Stomach (tissue), 8 donors: ENCODE measurements at regions not wholly inside any gene's neighbourhood (a gene's known extent, or its start where the extent isn't known, plus 50 kb on each side); places are given as distances from the start of the nearest gene placed in this dataset.

ENCODE experiments used
- DNase-seq, 2 donors: peaks; one replicate each; pipeline versions ENCODE4 v3.0.0 to v3.0.0-alpha.2; 2013 to 2019
- H3K27ac ChIP-seq, 5 donors: fragments of 200-600 bp in 4 of 5; sonication (generic) in 4 of 5; one replicate each; pipeline ENCODE4 v1.5.1; 2013 to 2019; ENCODE audit warnings: mild to moderate bottlenecking in 1 of 5, moderate library complexity in 1 of 5
- H3K27me3 ChIP-seq, 3 donors: fragments of 200-600 bp; sonication (generic); one replicate each; pipeline ENCODE4 v1.5.1; 2017 to 2019; ENCODE audit warnings: mixed run types in 1 of 3
- H3K36me3 ChIP-seq, 4 donors: fragments of 200-600 bp; sonication (generic); 1 replicate in 3 of 4; 2 replicates in 1 of 4; pipeline ENCODE4 v1.5.1; 2016 to 2019
- H3K4me1 ChIP-seq, 4 donors: fragments of 200-600 bp; sonication (generic); one replicate each; pipeline ENCODE4 v1.5.1; 2016 to 2019
- H3K4me3 ChIP-seq, 4 donors: fragments of 200-600 bp; sonication (generic) in 3 of 4; one replicate each; pipeline ENCODE4 v1.5.1; 2016 to 2019; ENCODE audit warnings: mild to moderate bottlenecking in 1 of 4
- H3K9me3 ChIP-seq, 4 donors: fragments of 200-600 bp; sonication (generic); one replicate each; pipeline ENCODE4 v1.5.1; 2016 to 2019
- EP300 ChIP-seq: sonication (generic); formaldehyde crosslinking; IDR thresholded peaks from one replicate; pipeline ENCODE4 v1.6.1; 2017; ENCODE audit warnings: antibody characterized with exemption
- POLR2A ChIP-seq, 4 donors: fragments of 450-650 bp; IDR thresholded peaks; one replicate each; pipeline ENCODE4 v1.6.1; 2016; ENCODE audit warnings: antibody characterized with exemption in 4 of 4, control low read depth in 2 of 4, mild to moderate bottlenecking in 1 of 4, moderate library complexity in 1 of 4
- POLR2AphosphoS5 ChIP-seq, 3 donors: sonication (generic); formaldehyde crosslinking; IDR thresholded peaks; one replicate each; pipeline ENCODE4 v1.6.1; 2016; ENCODE audit warnings: antibody characterized with exemption in 3 of 3
- WGBS, 5 donors: extraction: QIAGEN DNeasy Blood & Tissue Kit in 3 of 5; methylation state at CpG; one replicate each; pipeline versions ENCODE4 v1.1.5 to v1.1.7; 2013 to 2018; 5-methylcytosine and 5-hydroxymethylcytosine counted together
- intact Hi-C: fragments of 100-400 bp; cut with DNase I; formaldehyde crosslinking; loops from one replicate; pipeline ENCODE4 v1.15.1; 2023; ENCODE audit warnings: low total_unique reads
- TF ChIP-seq, protein P1 (sequence below), 7 experiments: fragments of 450-650 bp in 4 of 7; fragments of 200-600 bp in 3 of 7; sonication (generic) in 3 of 7; IDR thresholded peaks; one replicate each; pipeline ENCODE4 v1.5.1; 2016 to 2019; ENCODE audit warnings: antibody characterized with exemption in 7 of 7, control low read depth in 2 of 7, mild to moderate bottlenecking in 1 of 7
- donor health status: healthy with polysubstance abuse.
- donor health status: Bipolar disorder and iron deficiency.
- donor health status: healthy.

DNA sequence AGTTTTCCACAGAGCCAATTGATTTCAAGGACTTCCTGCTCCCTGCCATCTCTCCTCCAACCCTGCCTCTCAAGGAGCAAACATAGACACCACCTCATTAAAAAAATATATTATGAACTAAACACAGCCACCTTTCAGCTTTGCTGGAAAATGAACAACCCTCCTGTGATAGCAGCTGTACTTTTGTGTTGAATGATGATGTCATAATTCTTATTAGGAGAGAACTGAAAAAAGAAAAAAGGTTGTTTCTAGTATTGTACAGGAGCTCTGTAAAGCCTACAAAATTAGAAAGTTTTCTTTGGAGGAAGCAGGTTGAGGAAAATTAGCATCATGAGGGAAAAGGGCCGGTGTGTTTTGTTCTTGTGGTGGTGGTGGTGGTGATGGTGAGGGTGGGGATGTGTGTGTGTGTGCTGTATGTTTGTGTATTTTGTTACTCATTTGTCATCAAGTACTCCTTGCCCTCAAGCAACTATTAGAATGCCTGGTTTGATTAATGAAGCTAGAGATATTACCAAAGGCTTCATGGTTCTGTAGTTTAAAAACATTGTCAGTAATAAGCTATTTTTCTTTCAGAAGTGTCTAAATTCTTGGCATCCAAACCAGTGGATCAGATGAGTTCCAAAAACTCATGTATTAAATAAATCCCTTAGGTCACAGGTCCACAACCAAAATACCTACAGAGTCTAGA lies 405.9 kb downstream of the TLE4 start:
- H3K27ac ChIP-seq, result no peak overlapping the region
- intact Hi-C loops, result no loop called here
- TF ChIP-seq POLR2AphosphoS5 (IDR thresholded peaks at IDR 0.05) (no peak), EP300 (no peak), POLR2A (IDR thresholded peaks at IDR 0.05) (no peak)
- TF ChIP-seq, protein P1, sequence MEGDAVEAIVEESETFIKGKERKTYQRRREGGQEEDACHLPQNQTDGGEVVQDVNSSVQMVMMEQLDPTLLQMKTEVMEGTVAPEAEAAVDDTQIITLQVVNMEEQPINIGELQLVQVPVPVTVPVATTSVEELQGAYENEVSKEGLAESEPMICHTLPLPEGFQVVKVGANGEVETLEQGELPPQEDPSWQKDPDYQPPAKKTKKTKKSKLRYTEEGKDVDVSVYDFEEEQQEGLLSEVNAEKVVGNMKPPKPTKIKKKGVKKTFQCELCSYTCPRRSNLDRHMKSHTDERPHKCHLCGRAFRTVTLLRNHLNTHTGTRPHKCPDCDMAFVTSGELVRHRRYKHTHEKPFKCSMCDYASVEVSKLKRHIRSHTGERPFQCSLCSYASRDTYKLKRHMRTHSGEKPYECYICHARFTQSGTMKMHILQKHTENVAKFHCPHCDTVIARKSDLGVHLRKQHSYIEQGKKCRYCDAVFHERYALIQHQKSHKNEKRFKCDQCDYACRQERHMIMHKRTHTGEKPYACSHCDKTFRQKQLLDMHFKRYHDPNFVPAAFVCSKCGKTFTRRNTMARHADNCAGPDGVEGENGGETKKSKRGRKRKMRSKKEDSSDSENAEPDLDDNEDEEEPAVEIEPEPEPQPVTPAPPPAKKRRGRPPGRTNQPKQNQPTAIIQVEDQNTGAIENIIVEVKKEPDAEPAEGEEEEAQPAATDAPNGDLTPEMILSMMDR (IDR thresholded peaks at IDR 0.05), result no peak
- no peak overlapping the region for H3K4me3 ChIP-seq
- 63 to 82% (median 74%) methylated on average over 1 of the region's 1 CpG for WGBS, 5 donors
- no peak for DNase-seq
- H3K4me1 ChIP-seq, result peaks cover 4 to 24% (median 14%) of the 10 kb centered on the region in 4 donors
- no peaks in the 10 kb centered on the region for H3K9me3 ChIP-seq
- H3K27me3 ChIP-seq, result no peaks in the 10 kb centered on the region
- H3K36me3 ChIP-seq, result no peaks in the 10 kb centered on the region

DNA sequence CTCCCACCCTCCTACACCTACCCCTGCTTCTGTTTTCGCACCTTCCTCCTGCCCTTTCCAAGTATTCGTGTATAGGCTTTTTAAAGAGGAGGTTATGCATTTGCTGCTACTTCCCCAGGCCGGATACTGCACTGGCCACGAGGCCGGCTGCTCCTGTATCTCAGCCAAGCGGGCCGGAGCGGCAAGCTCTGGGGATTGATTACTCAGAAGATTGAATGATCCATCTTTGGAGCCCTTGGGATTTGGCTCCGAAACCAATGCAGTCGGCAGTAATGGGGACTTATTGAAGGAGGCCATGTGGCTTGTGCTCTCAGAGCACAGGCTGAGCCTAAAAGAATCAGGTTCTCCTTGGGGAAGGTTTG lies 405.3 kb downstream of the TLE4 start:
- no peak for DNase-seq
- no peaks in the 10 kb centered on the region for H3K27me3 ChIP-seq

DNA sequence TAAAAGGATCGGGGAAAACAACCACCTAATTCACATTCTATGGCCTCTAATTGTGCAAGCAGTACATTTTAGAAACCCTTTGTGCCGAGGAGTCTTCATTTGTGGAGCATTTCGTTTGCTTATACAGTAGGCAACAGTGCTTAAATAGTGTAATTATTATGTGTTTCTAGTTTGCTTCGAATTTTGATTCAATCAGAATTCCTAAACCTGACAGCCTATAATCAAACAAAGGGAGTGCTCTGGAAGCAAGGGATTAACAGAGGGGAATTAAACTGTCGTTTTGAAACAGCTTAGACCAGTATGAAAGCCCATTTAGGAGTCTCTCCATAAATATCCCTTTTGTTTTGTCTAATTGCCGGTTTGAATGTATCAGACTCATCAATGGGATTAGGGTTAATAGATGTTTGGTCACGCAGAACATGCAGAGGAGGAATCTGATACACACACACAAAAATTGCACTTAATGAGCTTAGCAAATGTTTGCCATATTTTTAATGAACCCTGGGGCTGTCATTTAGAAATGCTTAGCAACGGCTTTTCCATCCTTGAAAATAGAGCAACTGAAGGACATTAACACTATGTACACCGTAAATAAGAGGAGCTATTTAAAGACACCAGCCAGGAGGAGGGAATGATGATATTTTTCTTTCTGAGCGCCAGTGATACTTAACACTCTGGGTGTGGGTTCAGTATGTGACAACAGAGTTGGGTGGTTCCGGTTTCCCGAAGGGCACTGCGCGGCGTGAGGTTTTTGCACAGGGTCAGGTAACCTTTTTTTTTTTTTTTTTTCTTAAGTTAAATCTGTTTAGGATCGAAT lies 404.7 kb downstream of the TLE4 start:
- Histone ChIP-seq H3K4me1 (peaks cover 4 to 24% (median 14%) of the 10 kb centered on the region in 4 donors), H3K36me3 (no peaks in the 10 kb centered on the region), H3K27me3 (no peaks in the 10 kb centered on the region), H3K4me3 (no peak overlapping the region), H3K9me3 (no peaks in the 10 kb centered on the region), H3K27ac (no peak overlapping the region)
- TF ChIP-seq POLR2AphosphoS5 (IDR thresholded peaks at IDR 0.05) (no peak), EP300 (no peak), POLR2A (IDR thresholded peaks at IDR 0.05) (no peak)
- TF ChIP-seq, protein P1 (IDR thresholded peaks at IDR 0.05), result no peak
- 69 to 82% (median 78%) methylated on average over 16 of the region's 16 CpGs for WGBS, 5 donors
- intact Hi-C loops, result no loop called here
- peak in 1 of 2 donors; percentile 50 for DNase-seq

More for the DNA sequence above, 405.3 kb downstream of the TLE4 start:
- intact Hi-C loops, result no loop called here
- Histone ChIP-seq H3K4me1 (peaks cover 4 to 24% (median 14%) of the 10 kb centered on the region in 4 donors), H3K9me3 (no peaks in the 10 kb centered on the region), H3K36me3 (no peaks in the 10 kb centered on the region), H3K27ac (no peak overlapping the region), H3K4me3 (no peak overlapping the region)
- 72 to 86% (median 78%) methylated on average over 10 of the region's 10 CpGs for WGBS, 5 donors
- TF ChIP-seq POLR2A (IDR thresholded peaks at IDR 0.05) (no peak), EP300 (no peak), POLR2AphosphoS5 (IDR thresholded peaks at IDR 0.05) (no peak)
- TF ChIP-seq, protein P1 (IDR thresholded peaks at IDR 0.05), result no peak

- DNase-seq, result no peak
- Histone ChIP-seq H3K27me3 (no peaks in the 10 kb centered on the region), H3K27ac (no peak overlapping the region), H3K9me3 (no peaks in the 10 kb centered on the region), H3K4me3 (no peak overlapping the region), H3K4me1 (peaks cover 4 to 24% (median 14%) of the 10 kb centered on the region in 4 donors), H3K36me3 (no peaks in the 10 kb centered on the region)
- TF ChIP-seq, protein P1 (IDR thresholded peaks at IDR 0.05), result no peak
- TF ChIP-seq POLR2AphosphoS5 (IDR thresholded peaks at IDR 0.05) (no peak), POLR2A (IDR thresholded peaks at IDR 0.05) (no peak), EP300 (no peak)
- 74 to 83% (median 77%) methylated on average over 10 of the region's 10 CpGs for WGBS, 5 donors
- intact Hi-C loops, result no loop called here
Observed at GRCh38 chr9:79975621-79976256, 404.0 kb downstream of the TLE4 start.
